ENCODE measurements at regions not wholly inside any gene's neighbourhood (a gene's known extent, or its start where the extent isn't known, plus 50 kb on each side); places are given as distances from the start of the nearest gene placed in this dataset.

DNA sequence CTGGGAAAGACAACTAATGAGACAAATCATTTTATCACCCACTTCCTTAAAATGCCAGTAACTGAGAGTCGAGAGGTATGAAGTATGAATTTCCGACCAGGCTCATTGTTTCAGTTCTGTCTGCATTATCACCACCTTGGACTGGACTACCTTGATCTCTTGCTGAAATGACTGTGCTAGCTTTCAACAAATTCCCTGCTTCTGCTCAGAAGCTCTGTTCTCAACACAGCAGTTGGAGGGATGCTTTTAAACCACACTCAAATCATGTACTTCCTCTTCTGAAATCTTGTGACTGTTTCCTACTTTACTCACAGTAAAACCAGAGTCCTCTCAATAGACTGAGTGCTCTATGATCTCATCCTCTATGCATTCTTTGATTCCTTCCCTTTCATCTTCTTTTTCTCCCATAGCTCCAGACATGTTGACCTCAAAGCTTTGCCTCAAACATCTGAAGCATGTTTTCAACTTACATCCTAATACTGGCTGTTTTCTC is 195.8 kb downstream of the KCNJ2 start:
- no peak overlapping the region for H3K14ac ChIP-seq (ENCODE audit: insufficient read length)
- no peak overlapping the region for H3K27ac ChIP-seq (ENCODE audit: low read depth, low read length)
- no peak overlapping the region for H2BK12ac ChIP-seq (ENCODE audit: low read depth, low read length)
- no peaks in the 10 kb centered on the region for H3K79me1 ChIP-seq (ENCODE audit: low read depth, low read length)
- no peak overlapping the region for H3K9ac ChIP-seq (replicated peaks in 1 of 4; ENCODE audit: extremely low read depth in 1 of 4, low read depth in 3 of 4, low read length in 3 of 4)
- ChIA-PET POLR2A (ENCODE audit: partially characterized antibody) (no interaction called here), CTCF (ENCODE audit: partially characterized antibody) (no interaction called here)
- no peaks in the 10 kb centered on the region for H3K23me2 ChIP-seq (ENCODE audit: low read depth, low read length)
- no peak for FAIRE-seq
- H2BK5ac ChIP-seq (ENCODE audit: low read depth, low read length), result no peak overlapping the region
- H3K36me3 ChIP-seq (ENCODE audit: control insufficient read depth in 2 of 4, insufficient read depth in 4 of 4, low read length in 3 of 4), result no peaks in the 10 kb centered on the region
- H2BK20ac ChIP-seq (ENCODE audit: low read length), result no peak overlapping the region
- no peak overlapping the region for H3K23ac ChIP-seq (ENCODE audit: insufficient read length)
- peak overlapping the region; percentile 82; the same call in 1 of the 2 replicates for H2AFZ ChIP-seq (ENCODE audit: low read length)
- H3K9me3 ChIP-seq (ENCODE audit: insufficient read depth in 2 of 2, low read depth in 1 of 2, low read length in 1 of 2), result no peaks in the 10 kb centered on the region
- H2BK15ac ChIP-seq (ENCODE audit: low read length), result no peak overlapping the region
- TF ChIP-seq, protein P1, sequence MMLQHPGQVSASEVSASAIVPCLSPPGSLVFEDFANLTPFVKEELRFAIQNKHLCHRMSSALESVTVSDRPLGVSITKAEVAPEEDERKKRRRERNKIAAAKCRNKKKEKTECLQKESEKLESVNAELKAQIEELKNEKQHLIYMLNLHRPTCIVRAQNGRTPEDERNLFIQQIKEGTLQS (IDR thresholded peaks at IDR 0.05; ENCODE audit: insufficient read depth, low read depth, low read length), result no peak
- no peak for TF ChIP-seq ZNF274 (IDR thresholded peaks at IDR 0.05; ENCODE audit: borderline replicate concordance, extremely low read depth, low read length)
- H3K56ac ChIP-seq (replicated peaks; ENCODE audit: insufficient read length, low read depth, low read length), result no peak overlapping the region
- no peak overlapping the region for H2BK120ac ChIP-seq (replicated peaks; ENCODE audit: low read depth, low read length)
- 50% methylated on average over 2 of the region's 2 CpGs; no CpG with 5 or more reads in 1 of the 2 experiments for whole genome bisulfite sequencing, 2 experiments (ENCODE audit: extremely low coverage in 1 of 2, insufficient coverage in 1 of 2, insufficient read length in 1 of 2, insufficient replicate concordance in 2 of 2, low coverage in 1 of 2, low lambda C conversion rate in 2 of 2, missing lambda C conversion rate in 1 of 2)
- H4K5ac ChIP-seq (ENCODE audit: insufficient read length, low read depth, low read length), result no peak overlapping the region
- no peaks in the 10 kb centered on the region for H3K79me2 ChIP-seq (ENCODE audit: control insufficient read depth in 1 of 2, insufficient read depth in 2 of 2, low read length in 2 of 2)
- no peaks in the 10 kb centered on the region for H3K27me3 ChIP-seq (replicated peaks in 1 of 4; ENCODE audit: control insufficient read depth in 3 of 4, extremely low read depth in 1 of 4, insufficient read depth in 3 of 4, low read length in 3 of 4)
- no peak overlapping the region for H3K4me3 ChIP-seq (ENCODE audit: extremely low read depth in 1 of 4, insufficient read depth in 2 of 4, low read depth in 3 of 4, low read length in 4 of 4)
- no peaks in the 10 kb centered on the region for H4K20me1 ChIP-seq (replicated peaks in 1 of 2; ENCODE audit: control insufficient read depth in 1 of 2, insufficient read depth in 2 of 2, low read length in 2 of 2)
- no peak overlapping the region for H4K8ac ChIP-seq (ENCODE audit: extremely low read depth, insufficient read depth, low read length)
- H3K4me2 ChIP-seq (ENCODE audit: insufficient read depth in 1 of 2, low read depth in 2 of 2, low read length in 2 of 2), result no peak overlapping the region
- H3K4ac ChIP-seq (replicated peaks; ENCODE audit: insufficient read length, low read depth, low read length), result no peak overlapping the region
- peaks cover 0 to 3% (median 0%) of the 10 kb centered on the region in 4 experiments; a peak in 2 of 7 replicates for H3K4me1 ChIP-seq (replicated peaks in 1 of 4; ENCODE audit: control insufficient read depth in 3 of 4, insufficient read depth in 4 of 4, low read length in 3 of 4)
- DNase-seq (ENCODE audit: low read depth in 1 of 2, low spot score in 2 of 2), result no peak
- no peak overlapping the region for H2AK5ac ChIP-seq (ENCODE audit: low read depth, low read length)
- H3K18ac ChIP-seq (ENCODE audit: extremely low read depth, low read length), result no peak overlapping the region
- H4K91ac ChIP-seq (replicated peaks; ENCODE audit: insufficient read length, low read length), result no peak overlapping the region
